Panc1 (cell line): ENCODE measurements at regions not wholly inside any gene's neighbourhood (a gene's known extent, or its start where the extent isn't known, plus 50 kb on each side); places are given as distances from the start of the nearest gene placed in this dataset.

Experiments used
- POLR2AphosphoS5 ChIP-seq: IDR thresholded peaks from 2 replicates; pipeline ENCODE4 v1.6.1; 2012; ENCODE audit warnings: mild to moderate bottlenecking, low read depth, low read length, moderate library complexity
- SIN3A ChIP-seq: IDR thresholded peaks from 2 replicates; pipeline ENCODE4 v1.6.1; 2012; ENCODE audit warnings: low read depth, mild to moderate bottlenecking, low read length, moderate library complexity, borderline replicate concordance; ENCODE audit not compliant: insufficient read depth
- TCF7L2 ChIP-seq: IDR thresholded peaks from 2 replicates; pipeline ENCODE4 v1.6.1; 2011; ENCODE audit warnings: mild to moderate bottlenecking, low read depth, low read length, inconsistent platforms
- TF ChIP-seq, protein P1 (sequence below), 2 experiments: IDR thresholded peaks; 2 replicates each; pipeline ENCODE4 v1.6.1; 2011 to 2012; ENCODE audit warnings: low read depth in 2 of 2, control low read depth in 1 of 2, low read length in 1 of 2, mild to moderate bottlenecking in 1 of 2, moderate library complexity in 1 of 2; ENCODE audit not compliant: insufficient read depth in 1 of 2
- TF ChIP-seq, protein P2 (sequence below): fragments of 450-650 bp; IDR thresholded peaks from 2 replicates; pipeline ENCODE4 v1.5.1; 2017; ENCODE audit warnings: mild to moderate bottlenecking

DNA sequence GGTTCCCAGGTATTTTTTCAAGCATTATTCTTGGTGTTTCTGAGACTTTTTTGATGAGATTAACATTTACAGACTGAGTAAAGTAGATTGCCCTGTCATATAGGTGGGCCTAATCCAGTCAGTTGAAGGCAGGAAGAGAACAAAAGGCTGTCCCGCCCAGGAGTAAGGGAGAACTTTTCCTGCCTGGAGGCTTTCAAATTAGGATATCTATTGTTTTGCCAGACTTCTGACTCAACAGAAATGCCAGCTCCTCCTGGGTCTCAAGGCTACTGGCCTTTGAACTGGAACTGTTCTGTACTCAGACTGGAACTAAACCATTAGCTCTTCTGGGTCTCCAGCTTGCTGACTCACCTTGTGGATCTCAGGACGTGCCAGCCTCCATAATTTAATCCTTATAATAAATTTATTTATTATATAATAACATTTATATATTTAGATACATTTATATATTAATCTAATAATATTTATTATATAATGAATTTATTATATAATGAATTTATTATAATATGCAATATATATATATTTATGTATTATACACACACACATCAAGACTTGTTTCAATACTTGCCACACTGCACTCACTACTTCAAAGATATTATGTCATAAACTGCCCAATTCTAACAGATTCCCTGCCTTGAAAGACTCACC lies 510.8 kb upstream of the B3GALT2 start:
- TF ChIP-seq, protein P1, sequence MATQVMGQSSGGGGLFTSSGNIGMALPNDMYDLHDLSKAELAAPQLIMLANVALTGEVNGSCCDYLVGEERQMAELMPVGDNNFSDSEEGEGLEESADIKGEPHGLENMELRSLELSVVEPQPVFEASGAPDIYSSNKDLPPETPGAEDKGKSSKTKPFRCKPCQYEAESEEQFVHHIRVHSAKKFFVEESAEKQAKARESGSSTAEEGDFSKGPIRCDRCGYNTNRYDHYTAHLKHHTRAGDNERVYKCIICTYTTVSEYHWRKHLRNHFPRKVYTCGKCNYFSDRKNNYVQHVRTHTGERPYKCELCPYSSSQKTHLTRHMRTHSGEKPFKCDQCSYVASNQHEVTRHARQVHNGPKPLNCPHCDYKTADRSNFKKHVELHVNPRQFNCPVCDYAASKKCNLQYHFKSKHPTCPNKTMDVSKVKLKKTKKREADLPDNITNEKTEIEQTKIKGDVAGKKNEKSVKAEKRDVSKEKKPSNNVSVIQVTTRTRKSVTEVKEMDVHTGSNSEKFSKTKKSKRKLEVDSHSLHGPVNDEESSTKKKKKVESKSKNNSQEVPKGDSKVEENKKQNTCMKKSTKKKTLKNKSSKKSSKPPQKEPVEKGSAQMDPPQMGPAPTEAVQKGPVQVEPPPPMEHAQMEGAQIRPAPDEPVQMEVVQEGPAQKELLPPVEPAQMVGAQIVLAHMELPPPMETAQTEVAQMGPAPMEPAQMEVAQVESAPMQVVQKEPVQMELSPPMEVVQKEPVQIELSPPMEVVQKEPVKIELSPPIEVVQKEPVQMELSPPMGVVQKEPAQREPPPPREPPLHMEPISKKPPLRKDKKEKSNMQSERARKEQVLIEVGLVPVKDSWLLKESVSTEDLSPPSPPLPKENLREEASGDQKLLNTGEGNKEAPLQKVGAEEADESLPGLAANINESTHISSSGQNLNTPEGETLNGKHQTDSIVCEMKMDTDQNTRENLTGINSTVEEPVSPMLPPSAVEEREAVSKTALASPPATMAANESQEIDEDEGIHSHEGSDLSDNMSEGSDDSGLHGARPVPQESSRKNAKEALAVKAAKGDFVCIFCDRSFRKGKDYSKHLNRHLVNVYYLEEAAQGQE (IDR thresholded peaks at IDR 0.05; ENCODE audit: insufficient read depth in 1 of 2, low read depth in 2 of 2, low read length in 1 of 2): no peak
- TF ChIP-seq, protein P2, sequence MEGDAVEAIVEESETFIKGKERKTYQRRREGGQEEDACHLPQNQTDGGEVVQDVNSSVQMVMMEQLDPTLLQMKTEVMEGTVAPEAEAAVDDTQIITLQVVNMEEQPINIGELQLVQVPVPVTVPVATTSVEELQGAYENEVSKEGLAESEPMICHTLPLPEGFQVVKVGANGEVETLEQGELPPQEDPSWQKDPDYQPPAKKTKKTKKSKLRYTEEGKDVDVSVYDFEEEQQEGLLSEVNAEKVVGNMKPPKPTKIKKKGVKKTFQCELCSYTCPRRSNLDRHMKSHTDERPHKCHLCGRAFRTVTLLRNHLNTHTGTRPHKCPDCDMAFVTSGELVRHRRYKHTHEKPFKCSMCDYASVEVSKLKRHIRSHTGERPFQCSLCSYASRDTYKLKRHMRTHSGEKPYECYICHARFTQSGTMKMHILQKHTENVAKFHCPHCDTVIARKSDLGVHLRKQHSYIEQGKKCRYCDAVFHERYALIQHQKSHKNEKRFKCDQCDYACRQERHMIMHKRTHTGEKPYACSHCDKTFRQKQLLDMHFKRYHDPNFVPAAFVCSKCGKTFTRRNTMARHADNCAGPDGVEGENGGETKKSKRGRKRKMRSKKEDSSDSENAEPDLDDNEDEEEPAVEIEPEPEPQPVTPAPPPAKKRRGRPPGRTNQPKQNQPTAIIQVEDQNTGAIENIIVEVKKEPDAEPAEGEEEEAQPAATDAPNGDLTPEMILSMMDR: no peak
- TF ChIP-seq POLR2AphosphoS5 (no peak), SIN3A (no peak), TCF7L2 (no peak)
